Prostate gland (tissue), 2 donors: ENCODE measurements at regions not wholly inside any gene's neighbourhood (a gene's known extent, or its start where the extent isn't known, plus 50 kb on each side); places are given as distances from the start of the nearest gene placed in this dataset.

Experiments
- POLR2A ChIP-seq: fragments of 450-650 bp; IDR thresholded peaks from one replicate; pipeline ENCODE4 v1.6.1; 2016; ENCODE audit warnings: antibody characterized with exemption, mild to moderate bottlenecking
- POLR2AphosphoS5 ChIP-seq: sonication (generic); formaldehyde crosslinking; IDR thresholded peaks from one replicate; pipeline ENCODE4 v1.6.1; 2017; ENCODE audit warnings: antibody characterized with exemption
- TF ChIP-seq, protein P1 (sequence below), 4 experiments: fragments of 200-600 bp in 2 of 4; fragments of 450-650 bp in 2 of 4; sonication (generic) in 2 of 4; IDR thresholded peaks; 1 replicate in 3 of 4; 2 replicates in 1 of 4; pipeline ENCODE4 v1.5.1; 2016 to 2019; ENCODE audit warnings: antibody characterized with exemption in 4 of 4, mild to moderate bottlenecking in 2 of 4, moderate library complexity in 2 of 4

DNA sequence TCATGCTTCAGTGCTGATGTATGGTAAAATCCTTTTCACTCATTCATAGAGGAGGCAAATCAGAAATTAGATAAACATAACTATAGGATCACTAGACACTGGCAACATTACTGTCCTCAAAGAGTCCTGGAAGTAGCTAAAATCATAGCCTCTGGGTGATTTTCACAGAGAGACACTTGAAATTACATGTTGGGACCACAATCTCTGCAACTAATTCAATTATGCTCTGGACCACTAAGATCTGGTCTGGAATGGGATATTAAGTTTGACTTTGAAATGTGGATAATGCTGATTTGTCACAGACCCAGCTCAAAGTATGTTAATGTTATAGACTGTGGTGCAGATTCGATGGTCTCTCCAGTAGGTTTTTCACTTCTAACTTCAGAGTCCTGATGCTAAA lies 214.6 kb upstream of the CCNH start:
- TF ChIP-seq, protein P1, sequence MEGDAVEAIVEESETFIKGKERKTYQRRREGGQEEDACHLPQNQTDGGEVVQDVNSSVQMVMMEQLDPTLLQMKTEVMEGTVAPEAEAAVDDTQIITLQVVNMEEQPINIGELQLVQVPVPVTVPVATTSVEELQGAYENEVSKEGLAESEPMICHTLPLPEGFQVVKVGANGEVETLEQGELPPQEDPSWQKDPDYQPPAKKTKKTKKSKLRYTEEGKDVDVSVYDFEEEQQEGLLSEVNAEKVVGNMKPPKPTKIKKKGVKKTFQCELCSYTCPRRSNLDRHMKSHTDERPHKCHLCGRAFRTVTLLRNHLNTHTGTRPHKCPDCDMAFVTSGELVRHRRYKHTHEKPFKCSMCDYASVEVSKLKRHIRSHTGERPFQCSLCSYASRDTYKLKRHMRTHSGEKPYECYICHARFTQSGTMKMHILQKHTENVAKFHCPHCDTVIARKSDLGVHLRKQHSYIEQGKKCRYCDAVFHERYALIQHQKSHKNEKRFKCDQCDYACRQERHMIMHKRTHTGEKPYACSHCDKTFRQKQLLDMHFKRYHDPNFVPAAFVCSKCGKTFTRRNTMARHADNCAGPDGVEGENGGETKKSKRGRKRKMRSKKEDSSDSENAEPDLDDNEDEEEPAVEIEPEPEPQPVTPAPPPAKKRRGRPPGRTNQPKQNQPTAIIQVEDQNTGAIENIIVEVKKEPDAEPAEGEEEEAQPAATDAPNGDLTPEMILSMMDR (IDR thresholded peaks at IDR 0.05), result no peak
- no peak for TF ChIP-seq POLR2AphosphoS5
- no peak for TF ChIP-seq POLR2A
